HG02870 (cell line): ENCODE measurements at regions not wholly inside any gene's neighbourhood (a gene's known extent, or its start where the extent isn't known, plus 50 kb on each side); places are given as distances from the start of the nearest gene placed in this dataset.
"Not testable (repeated sequence)": the region's sequence is repeated elsewhere in the genome, so short reads cannot be mapped to it uniquely, and the experiment has no call there.

Experiments used
- ATAC-seq: cut with Tn5 transposase; IDR thresholded peaks from one replicate; pipeline ENCODE4 v1.9.1; 2021; ENCODE audit warnings: mild to moderate bottlenecking, moderate library complexity; ENCODE audit not compliant: unreplicated experiment

DNA sequence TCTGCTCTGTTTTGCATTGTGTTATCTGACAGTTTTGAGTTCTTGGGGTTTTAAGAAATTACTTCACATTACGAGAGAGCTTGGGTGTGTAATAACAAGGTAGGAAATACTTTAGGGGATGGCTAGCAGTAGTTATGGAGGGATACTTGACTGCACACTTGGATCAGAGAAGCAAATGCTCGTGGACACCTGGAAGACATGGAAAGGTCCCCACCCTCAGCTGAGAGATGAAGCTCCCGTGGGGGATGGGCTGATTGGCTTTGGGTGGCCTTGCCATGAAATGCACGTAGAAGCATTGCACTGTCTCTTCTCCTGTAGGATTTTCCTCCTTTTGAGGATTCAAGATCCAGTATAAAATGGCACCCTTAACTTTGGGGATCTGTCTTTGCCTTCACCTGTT is 61.5 kb upstream of the UNC93A start:
- no peak for ATAC-seq

DNA sequence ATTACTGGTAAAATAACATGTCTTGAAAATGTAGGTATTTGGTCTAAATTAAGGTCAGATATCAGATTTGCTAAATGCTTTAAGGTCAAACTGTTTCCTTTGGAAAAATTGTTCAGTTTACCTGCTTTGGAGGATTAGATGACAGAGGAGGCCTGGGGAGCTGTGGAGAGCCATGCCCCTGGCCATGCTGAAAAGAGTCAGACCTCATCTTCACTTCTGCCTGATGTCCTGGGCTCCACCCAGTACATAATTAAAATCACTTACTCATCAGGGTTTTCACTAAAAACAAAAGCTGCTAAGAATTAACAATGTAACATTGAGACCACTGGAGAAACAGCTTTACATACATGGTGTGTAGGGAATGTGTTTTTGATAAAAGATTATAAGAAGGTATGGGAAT is 60.8 kb upstream of the UNC93A start:
- ATAC-seq: no peak

GRCh38 chr6:167232356-167232755 is 58.8 kb upstream of the UNC93A start:
- no peak for ATAC-seq

GRCh38 chr6:167233490-167233889 is 57.6 kb upstream of the UNC93A start:
- no peak for ATAC-seq

GRCh38 chr6:167234576-167234975 is 56.5 kb upstream of the UNC93A start:
- not testable (repeated sequence) for ATAC-seq

DNA sequence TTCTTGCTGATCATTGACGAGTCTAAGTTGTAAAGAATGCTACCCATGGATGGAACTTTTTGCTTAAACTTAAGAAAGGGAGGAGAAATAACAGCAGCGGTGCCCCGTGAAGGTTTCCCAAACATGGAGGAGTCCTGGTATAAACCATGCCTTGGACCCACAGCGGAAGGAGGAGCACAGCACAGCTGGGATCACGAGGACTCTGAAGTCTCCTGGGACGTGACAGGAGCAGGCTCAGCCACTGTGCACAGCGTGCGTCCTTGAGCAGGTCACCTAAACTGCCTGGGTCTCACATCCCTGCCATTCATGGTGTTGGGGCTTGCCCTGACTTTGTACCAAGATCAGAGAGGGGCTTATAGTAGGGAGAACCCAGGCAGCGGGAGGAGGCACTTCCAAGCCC is 56.1 kb upstream of the UNC93A start:
- no peak for ATAC-seq

GRCh38 chr6:167235421-167236238 is 55.5 kb upstream of the UNC93A start:
- ATAC-seq: no peak

- no peak for ATAC-seq
Observed at GRCh38 chr6:167236239-167236571, 54.9 kb upstream of the UNC93A start.

GRCh38 chr6:167237438-167238145 is 53.5 kb upstream of the UNC93A start:
- no peak for ATAC-seq

GRCh38 chr6:167238146-167238693 is 52.9 kb upstream of the UNC93A start:
- no peak for ATAC-seq

DNA sequence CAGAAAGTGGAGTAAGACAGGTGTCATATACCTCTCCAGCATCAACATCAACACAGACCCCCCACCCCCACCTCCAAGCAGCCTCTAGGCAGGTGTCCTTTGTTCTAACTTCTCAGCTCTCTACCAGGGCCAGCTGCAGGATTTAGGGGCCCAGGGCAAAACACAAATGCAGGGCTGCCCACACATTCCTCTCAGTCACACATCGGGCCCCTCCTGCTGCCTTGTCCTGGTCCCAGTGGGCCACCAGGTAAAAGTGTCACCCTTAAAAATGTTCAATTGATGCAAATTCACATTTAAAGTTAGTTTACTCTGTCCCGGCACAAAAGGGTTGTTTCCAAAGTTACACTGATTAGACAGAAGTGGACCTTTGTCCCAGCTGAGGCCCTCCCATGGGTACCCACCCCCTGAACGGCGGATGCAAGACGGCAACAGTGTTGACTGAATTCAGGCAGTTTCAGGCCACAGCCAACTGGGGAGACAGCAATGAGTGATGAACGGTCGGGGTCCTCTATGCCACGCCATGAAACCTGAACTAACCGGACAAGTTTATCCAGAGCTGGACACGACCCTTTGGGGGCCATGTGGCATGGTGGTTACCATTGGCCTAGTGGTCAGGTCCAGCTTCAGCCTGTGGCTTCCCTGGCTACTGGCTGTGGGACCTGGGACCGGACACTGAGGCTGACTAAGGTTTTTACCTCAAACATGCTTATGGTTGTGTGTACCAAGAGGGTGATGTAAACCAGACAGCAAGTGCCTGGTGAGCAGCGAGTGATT is 52.2 kb upstream of the UNC93A start:
- no peak for ATAC-seq

DNA sequence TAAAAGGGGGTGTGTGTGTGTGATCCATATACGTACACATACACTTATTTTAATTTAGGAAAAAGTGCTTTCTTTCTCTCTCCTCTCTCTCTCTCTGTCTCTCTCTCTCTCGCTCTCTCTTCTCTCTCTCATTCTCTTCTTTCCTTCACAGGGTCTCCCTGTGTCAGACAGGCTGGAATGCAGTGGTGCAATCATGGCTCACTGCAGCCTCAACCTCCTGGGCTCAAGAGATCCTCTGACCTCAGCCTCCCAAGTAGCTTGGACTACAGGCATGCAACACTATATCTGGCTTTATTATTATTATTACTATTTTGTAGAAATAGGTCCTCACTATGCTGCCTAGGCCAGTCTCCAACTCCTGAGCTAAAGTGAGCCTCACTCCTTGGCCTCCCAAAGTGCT is 51.6 kb upstream of the UNC93A start:
- not testable (repeated sequence) for ATAC-seq

DNA sequence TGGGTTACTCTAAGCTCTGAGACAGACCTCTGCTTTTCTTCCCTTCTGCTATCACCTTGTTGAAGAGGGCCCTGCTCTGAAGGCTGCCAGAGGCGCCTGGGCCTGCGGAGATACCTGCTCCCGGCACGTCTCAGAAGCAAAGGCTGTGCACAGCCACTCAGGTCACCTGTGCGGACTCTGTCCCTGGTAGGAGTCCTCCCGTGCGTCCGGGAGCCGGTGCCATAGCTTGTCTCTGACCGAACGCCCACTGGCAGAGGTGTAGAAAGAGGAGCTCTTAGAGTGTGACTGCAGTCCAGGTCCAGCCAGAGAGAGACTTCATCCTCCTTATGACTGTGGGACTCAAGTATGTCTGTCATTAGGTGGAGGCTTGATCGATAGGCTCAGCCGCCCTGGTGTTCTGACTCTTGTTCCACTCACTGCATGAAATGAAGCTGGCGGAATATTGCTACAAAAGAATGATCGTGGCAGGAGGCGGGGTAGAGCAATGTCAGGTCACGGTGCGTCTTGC is 51.0 kb upstream of the UNC93A start:
- ATAC-seq: no peak
